ENCODE measurements at regions not wholly inside any gene's neighbourhood (a gene's known extent, or its start where the extent isn't known, plus 50 kb on each side); places are given as distances from the start of the nearest gene placed in this dataset.

DNA sequence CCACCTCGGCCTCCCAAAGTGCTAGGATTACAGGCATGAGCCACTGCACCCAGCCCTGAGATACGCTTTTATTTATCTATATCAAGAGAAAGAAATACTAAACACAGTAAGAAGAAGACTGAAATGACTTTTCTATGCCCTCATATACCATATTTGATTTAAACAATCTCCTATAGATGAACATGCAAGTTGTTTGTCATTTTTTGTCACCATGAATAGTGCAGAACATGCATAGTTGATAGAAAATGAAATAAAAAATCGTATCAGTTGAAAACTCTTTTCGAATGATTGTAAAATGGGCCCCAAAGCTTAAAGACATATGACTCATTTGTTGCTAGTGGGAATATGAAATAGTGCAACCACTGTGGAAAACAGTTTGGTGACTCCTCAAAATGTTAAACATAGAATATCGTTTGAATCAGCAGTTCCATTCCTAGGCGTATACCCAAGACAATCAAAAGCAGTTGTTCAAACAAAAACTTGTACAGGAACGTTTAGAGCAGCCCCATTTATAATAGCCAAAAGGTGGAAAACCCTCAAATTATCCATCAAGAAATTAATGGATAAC, 61.4 kb upstream of the ANKH start:
- TF ChIP-seq, protein P1, sequence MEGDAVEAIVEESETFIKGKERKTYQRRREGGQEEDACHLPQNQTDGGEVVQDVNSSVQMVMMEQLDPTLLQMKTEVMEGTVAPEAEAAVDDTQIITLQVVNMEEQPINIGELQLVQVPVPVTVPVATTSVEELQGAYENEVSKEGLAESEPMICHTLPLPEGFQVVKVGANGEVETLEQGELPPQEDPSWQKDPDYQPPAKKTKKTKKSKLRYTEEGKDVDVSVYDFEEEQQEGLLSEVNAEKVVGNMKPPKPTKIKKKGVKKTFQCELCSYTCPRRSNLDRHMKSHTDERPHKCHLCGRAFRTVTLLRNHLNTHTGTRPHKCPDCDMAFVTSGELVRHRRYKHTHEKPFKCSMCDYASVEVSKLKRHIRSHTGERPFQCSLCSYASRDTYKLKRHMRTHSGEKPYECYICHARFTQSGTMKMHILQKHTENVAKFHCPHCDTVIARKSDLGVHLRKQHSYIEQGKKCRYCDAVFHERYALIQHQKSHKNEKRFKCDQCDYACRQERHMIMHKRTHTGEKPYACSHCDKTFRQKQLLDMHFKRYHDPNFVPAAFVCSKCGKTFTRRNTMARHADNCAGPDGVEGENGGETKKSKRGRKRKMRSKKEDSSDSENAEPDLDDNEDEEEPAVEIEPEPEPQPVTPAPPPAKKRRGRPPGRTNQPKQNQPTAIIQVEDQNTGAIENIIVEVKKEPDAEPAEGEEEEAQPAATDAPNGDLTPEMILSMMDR (IDR thresholded peaks at IDR 0.05; ENCODE audit: poor library complexity): no peak
- TF ChIP-seq EZH2phosphoT487 (IDR thresholded peaks at IDR 0.05; ENCODE audit: low read depth, severe bottlenecking, unreplicated experiment): no peak
